ENCODE measurements at regions not wholly inside any gene's neighbourhood (a gene's known extent, or its start where the extent isn't known, plus 50 kb on each side); places are given as distances from the start of the nearest gene placed in this dataset.

GRCh38 chr9:38136386-38136785 lies 67.4 kb upstream of the SHB start:
- Histone ChIP-seq H2AK5ac (ENCODE audit: insufficient read length, low read length) (no peak overlapping the region), H3K9me3 (ENCODE audit: control insufficient read depth, low read depth, low read length) (no peaks in the 10 kb centered on the region), H3K14ac (ENCODE audit: insufficient read depth, low read length) (no peak overlapping the region), H3K9ac (ENCODE audit: extremely low read depth, insufficient read length, low read length) (no peak overlapping the region), H3K23ac (ENCODE audit: insufficient read length, low read depth, low read length) (no peak overlapping the region), H3K4ac (ENCODE audit: low read depth, low read length) (no peak overlapping the region), H2BK20ac (ENCODE audit: low read depth, low read length, poor library complexity, severe bottlenecking) (no peak overlapping the region), H4K20me1 (ENCODE audit: control insufficient read depth, insufficient read depth, insufficient read length) (no peaks in the 10 kb centered on the region), H3K4me1 (ENCODE audit: insufficient read depth, low read length) (no peaks in the 10 kb centered on the region), H3K56ac (ENCODE audit: insufficient read length, low read depth, low read length) (no peak overlapping the region), H3K79me2 (ENCODE audit: insufficient read depth, low read length) (no peaks in the 10 kb centered on the region), H2BK15ac (ENCODE audit: low read depth, low read length) (no peak overlapping the region), H2BK5ac (ENCODE audit: insufficient read length, low read length) (no peak overlapping the region), H3K27me3 (ENCODE audit: insufficient read depth, low read length) (no peaks in the 10 kb centered on the region; the same call in none of the 2 replicates), H4K5ac (ENCODE audit: insufficient read length, low read depth, low read length) (no peak overlapping the region), H2AFZ (ENCODE audit: low read length) (no peak overlapping the region), H3K23me2 (ENCODE audit: insufficient read length, low read depth, low read length, poor library complexity, severe bottlenecking) (peaks cover 3% of the 10 kb centered on the region), H4K91ac (ENCODE audit: insufficient read length, low read depth, low read length) (no peak overlapping the region), H2BK120ac (ENCODE audit: low read depth, low read length, poor library complexity, severe bottlenecking) (no peak overlapping the region), H3K4me2 (ENCODE audit: insufficient read depth, insufficient read length, low read length) (no peak overlapping the region), H4K8ac (replicated peaks; ENCODE audit: insufficient read length, low read depth, low read length) (no peak overlapping the region), H3K27ac (ENCODE audit: insufficient read length, low read depth, low read length) (no peak overlapping the region), H3T11ph (ENCODE audit: low read length) (no peak overlapping the region), H3K18ac (ENCODE audit: insufficient read length, low read depth, low read length) (no peak overlapping the region), H2BK12ac (ENCODE audit: insufficient read length, low read depth, low read length) (no peak overlapping the region), H3K79me1 (ENCODE audit: insufficient read depth, low read depth, low read length, poor library complexity, severe bottlenecking) (no peaks in the 10 kb centered on the region)
- no peak for DNase-seq
- peaks cover 9 to 12% of the 10 kb centered on the region in 2 experiments for H3K4me1 Mint-ChIP-seq
- H3K27ac Mint-ChIP-seq: no peak overlapping the region
- H3K36me3 Mint-ChIP-seq (ENCODE audit: insufficient read depth in 1 of 3, low read depth in 3 of 3): no peaks in the 10 kb centered on the region
- no peak for TF ChIP-seq CTCF (conservative IDR thresholded peaks at IDR 0.05)
- peaks cover 73% of the 10 kb centered on the region for H3K27me3 Mint-ChIP-seq (ENCODE audit: low read depth)
- no peaks in the 10 kb centered on the region for H3K9me3 Mint-ChIP-seq
- no peak overlapping the region for H3K4me3 Mint-ChIP-seq
- WGBS (ENCODE audit: extremely low coverage, insufficient read length, low lambda C conversion rate): no CpG with 5 or more reads among the region's 2 CpGs

All from H9 (cell line).